HCT116 (cell line): ENCODE measurements at regions not wholly inside any gene's neighbourhood (a gene's known extent, or its start where the extent isn't known, plus 50 kb on each side); places are given as distances from the start of the nearest gene placed in this dataset.
A peak's percentile ranks its signal among the peaks of the same experiment; 100 is the strongest.

ENCODE experiments used
- ATAC-seq: fragments of 200-7000 bp; cut with Tn5 transposase; 2 replicates; pipeline ENCODE4 v1.9.1; 2020; ENCODE audit warnings: mild to moderate bottlenecking, moderate library complexity
- BruUV-seq: library from RNA; stranded (reverse); fragments of 400-500 nt; replicated peaks from 2 replicates; lab custom pipeline; 2021; lab: Mats Ljungman, UMichigan
- CTCF ChIA-PET: fragments of 300-600 bp; sonication (Branson Sonifier 250); formaldehyde crosslinking; loops from one replicate; lab custom pipeline; 2021; ENCODE audit warnings: antibody characterized with exemption; lab: Charles Lee
- POLR2A ChIA-PET: fragments of 300-600, 350-600 bp; sonication (Branson Sonifier 250); formaldehyde crosslinking; loops from one replicate; lab custom pipeline; 2021; ENCODE audit warnings: antibody characterized with exemption; lab: Charles Lee
- RAD21 ChIA-PET, 2 experiments: fragments of 300-600 bp; sonication (Branson Sonifier 250); formaldehyde crosslinking; loops; one replicate each; lab custom pipeline; 2023; ENCODE audit warnings: low total read pairs in 2 of 2; ENCODE audit not compliant: uncharacterized antibody in 2 of 2, unreplicated experiment in 2 of 2, low non-redundant PET in 1 of 2; lab: Charles Lee
- DNase-seq: peaks from one replicate; pipeline ENCODE4 v3.0.0-alpha.2; 2010; ENCODE audit warnings: low read depth, low spot score
- H2AFZ ChIP-seq: fragments of 200-600 bp; shearing (Covaris generic), sonication (generic); 2 replicates; pipeline ENCODE4 v1.6.1; 2017; ENCODE audit warnings: low read depth, mixed run types, mixed read lengths, antibody characterized with exemption, low read length; ENCODE audit not compliant: poor library complexity, severe bottlenecking
- H3K27ac ChIP-seq: 2 replicates; pipeline ENCODE4 v1.5.1; 2012; ENCODE audit warnings: low read depth, low read length
- H3K27me3 ChIP-seq: fragments of 200-600 bp; sonication (generic); 2 replicates; pipeline ENCODE4 v1.6.1; 2016; ENCODE audit warnings: mixed run types, low read length, mixed read lengths; ENCODE audit not compliant: insufficient read depth
- H3K36me3 ChIP-seq, 2 experiments: fragments of 200-500 bp in 1 of 2; fragments of 200-600 bp in 1 of 2; sonication (Bioruptor generic) in 1 of 2; sonication (generic) in 1 of 2; 2 replicates each; pipeline versions ENCODE4 v1.5.1 to v1.6.1; 2014 to 2016; ENCODE audit warnings: low read length in 2 of 2, inconsistent platforms in 1 of 2, mixed read lengths in 1 of 2, mixed run types in 1 of 2; ENCODE audit not compliant: insufficient read depth in 2 of 2, control insufficient read depth in 1 of 2
- H3K4me1 ChIP-seq, 2 experiments: fragments of 200-600 bp in 1 of 2; sonication (generic) in 1 of 2; 2 replicates each; pipeline versions ENCODE4 v1.5.1 to v1.6.1; 2012 to 2017; ENCODE audit warnings: low read length in 2 of 2, inconsistent platforms in 1 of 2, mild to moderate bottlenecking in 1 of 2, mixed read lengths in 1 of 2, mixed run types in 1 of 2, moderate library complexity in 1 of 2; ENCODE audit not compliant: insufficient read depth in 2 of 2, control insufficient read depth in 1 of 2
- H3K4me2 ChIP-seq: fragments of 200-600 bp; sonication (generic); 2 replicates; pipeline ENCODE4 v1.6.1; 2017; ENCODE audit warnings: mixed run types, low read length, mixed read lengths
- H3K4me3 ChIP-seq, 2 experiments: fragments of 200-600 bp in 1 of 2; sonication (generic) in 1 of 2; replicated peaks in 1 of 2; 2 replicates each; pipeline ENCODE4 v1.5.1; 2011 to 2016; ENCODE audit warnings: low read length in 2 of 2, control low read depth in 1 of 2, low read depth in 1 of 2, mild to moderate bottlenecking in 1 of 2, mixed read lengths in 1 of 2, mixed run types in 1 of 2
- H3K79me2 ChIP-seq: fragments of 200-600 bp; sonication (generic); 2 replicates; pipeline ENCODE4 v1.6.1; 2017; ENCODE audit warnings: mild to moderate bottlenecking, mixed run types, low read length, moderate library complexity, mixed read lengths; ENCODE audit not compliant: insufficient read depth
- H3K9ac ChIP-seq: fragments of 200-600 bp; sonication (generic); 2 replicates; pipeline ENCODE4 v1.6.1; 2016; ENCODE audit warnings: low read length, mixed read lengths
- H3K9me2 ChIP-seq: fragments of 200-600 bp; sonication (generic), shearing (Covaris generic); 2 replicates; pipeline ENCODE4 v1.6.1; 2017; ENCODE audit warnings: mixed run types, mild to moderate bottlenecking, moderate library complexity; ENCODE audit not compliant: insufficient read depth
- H3K9me3 ChIP-seq, 2 experiments: fragments of 200-500 bp in 1 of 2; fragments of 200-600 bp in 1 of 2; sonication (Bioruptor generic) in 1 of 2; sonication (generic) in 1 of 2; 2 replicates each; pipeline ENCODE4 v1.6.1; 2014 to 2017; ENCODE audit warnings: low read length in 2 of 2, mixed read lengths in 2 of 2, inconsistent platforms in 1 of 2, low read depth in 1 of 2, mild to moderate bottlenecking in 1 of 2, mixed run types in 1 of 2, moderate library complexity in 1 of 2; ENCODE audit not compliant: control insufficient read depth in 1 of 2, insufficient read depth in 1 of 2
- H4K20me1 ChIP-seq: fragments of 200-600 bp; sonication (generic), shearing (Covaris generic); 2 replicates; pipeline ENCODE4 v1.6.1; 2017; ENCODE audit warnings: mixed run types, mild to moderate bottlenecking, moderate library complexity; ENCODE audit not compliant: insufficient read depth
- CBX3 ChIP-seq: IDR thresholded peaks from 2 replicates; pipeline ENCODE4 v1.6.1; 2012; ENCODE audit warnings: low read depth
- EGR1 ChIP-seq: IDR thresholded peaks from 2 replicates; pipeline ENCODE4 v1.6.1; 2012; ENCODE audit warnings: low read depth
- EZH2 ChIP-seq: fragments of 200-600 bp; sonication (generic); IDR thresholded peaks from 2 replicates; pipeline ENCODE4 v1.6.1; 2017; ENCODE audit warnings: antibody characterized with exemption, mixed run types
- JUND ChIP-seq: IDR thresholded peaks from 2 replicates; pipeline ENCODE4 v1.6.1; 2012
- POLR2AphosphoS5 ChIP-seq: IDR thresholded peaks from 2 replicates; pipeline ENCODE4 v1.6.1; 2011; ENCODE audit warnings: mild to moderate bottlenecking, low read depth, low read length, moderate library complexity
- RAD21 ChIP-seq: IDR thresholded peaks from 2 replicates; pipeline ENCODE4 v1.6.1; 2012; ENCODE audit warnings: low read depth, mild to moderate bottlenecking
- REST ChIP-seq: IDR thresholded peaks from 2 replicates; pipeline ENCODE4 v1.6.1; 2012; ENCODE audit warnings: low read depth
- SIN3A ChIP-seq: IDR thresholded peaks from 2 replicates; pipeline ENCODE4 v1.6.1; 2012; ENCODE audit warnings: low read depth
- SRF ChIP-seq: IDR thresholded peaks from 2 replicates; pipeline ENCODE4 v1.6.1; 2012; ENCODE audit warnings: low read depth
- TCF7L2 ChIP-seq: IDR thresholded peaks from 2 replicates; pipeline ENCODE4 v1.7.0; 2011; ENCODE audit warnings: borderline replicate concordance, inconsistent platforms; ENCODE audit not compliant: insufficient read depth, insufficient read length; ENCODE audit errors: extremely low read depth
- ZBTB33 ChIP-seq: IDR thresholded peaks from 2 replicates; pipeline ENCODE4 v1.6.1; 2011; ENCODE audit warnings: mild to moderate bottlenecking, low read length, moderate library complexity; ENCODE audit not compliant: insufficient replicate concordance; ENCODE audit errors: extremely low read depth
- ZFX ChIP-seq: fragments of 450-650 bp; IDR thresholded peaks from 2 replicates; pipeline ENCODE4 v1.6.1; 2017
- intact Hi-C: fragments of 100-400 bp; cut with micrococcal nuclease; formaldehyde crosslinking; loops from 2 replicates; pipeline ENCODE4 v1.10.0; 2022

- Histone ChIP-seq H3K4me1 (peaks cover 0 to 21% of the 10 kb centered on the region in 2 experiments; a peak in 1 of 4 replicates), H4K20me1 (no peaks in the 10 kb centered on the region), H3K79me2 (no peaks in the 10 kb centered on the region), H3K4me3 (no peak overlapping the region), H3K9me2 (no peaks in the 10 kb centered on the region), H3K9ac (no peak overlapping the region), H3K4me2 (no peak overlapping the region), H3K9me3 (no peaks in the 10 kb centered on the region), H3K27ac (no peak overlapping the region), H2AFZ (peak overlapping the region; percentile 13), H3K36me3 (no peaks in the 10 kb centered on the region), H3K27me3 (no peaks in the 10 kb centered on the region)
- CTCF ChIA-PET, result no interaction called here
- intact Hi-C loops, result no loop called here
- DNase-seq (no peak), ATAC-seq (no peak)
- POLR2A ChIA-PET, result interaction anchor here (0.6 kb wide), 1 partner anchor 13 kb away, joined by 3 read pairs; no protein-coding TSS in a partner anchor
- TF ChIP-seq ZFX (no peak), ZBTB33 (no peak), CBX3 (no peak), TCF7L2 (no peak), EGR1 (no peak), REST (no peak), RAD21 (no peak), EZH2 (no peak), SRF (no peak), JUND (no peak), SIN3A (no peak), POLR2AphosphoS5 (no peak)
- BruUV-seq, result no TSS peak
- RAD21 ChIA-PET, result no interaction called here
Observed at GRCh38 chr20:53741726-53742028, 148.0 kb upstream of the ZNF217 start.
